ENCODE measurements at regions not wholly inside any gene's neighbourhood (a gene's known extent, or its start where the extent isn't known, plus 50 kb on each side); places are given as distances from the start of the nearest gene placed in this dataset.

- H3K27me3 ChIP-seq (ENCODE audit: control insufficient read depth in 2 of 2, insufficient read depth in 2 of 2, low read length in 2 of 2): peaks cover 15 to 61% of the 10 kb centered on the region in 2 experiments; a peak in 4 of 5 replicates
- no peak for TF ChIP-seq SETDB1 (IDR thresholded peaks at IDR 0.05; ENCODE audit: low read length)
- no peak for TF ChIP-seq HDAC8 (tag; IDR thresholded peaks at IDR 0.05)
- TF ChIP-seq PRDM10 (IDR thresholded peaks at IDR 0.05; ENCODE audit: partially characterized antibody): no peak
- no peak for TF ChIP-seq TAF9B (IDR thresholded peaks at IDR 0.05; ENCODE audit: partially characterized antibody)
- TF ChIP-seq BRF1 (IDR thresholded peaks at IDR 0.05; ENCODE audit: borderline replicate concordance, extremely low read depth, insufficient read length): no peak
- no peak for TF ChIP-seq SPI1 (IDR thresholded peaks at IDR 0.05; ENCODE audit: borderline replicate concordance, low read depth, low read length)
- TF ChIP-seq MECOM (CRISPR knock-in tag; IDR thresholded peaks at IDR 0.05): no peak
- no peak for TF ChIP-seq TFAP4 (CRISPR knock-in tag; IDR thresholded peaks at IDR 0.05; ENCODE audit: borderline replicate concordance)
- no peak for TF ChIP-seq HINFP (tag; conservative IDR thresholded peaks at IDR 0.05; ENCODE audit: low read depth)
- no peak for TF ChIP-seq E2F1 (CRISPR knock-in tag; IDR thresholded peaks at IDR 0.05)
- no peak for TF ChIP-seq RUNX1 (IDR thresholded peaks at IDR 0.05; ENCODE audit: low read depth)
- TF ChIP-seq POLR2B (IDR thresholded peaks at IDR 0.05; ENCODE audit: low read depth, partially characterized antibody): no peak
- TF ChIP-seq PHF20 (IDR thresholded peaks at IDR 0.05; ENCODE audit: partially characterized antibody): no peak
- TF ChIP-seq SMARCA5 (IDR thresholded peaks at IDR 0.05): no peak
- no peak for TF ChIP-seq GABPA (tag; conservative IDR thresholded peaks at IDR 0.05; ENCODE audit: low read depth)
- no peak for ATAC-seq
- no peaks in the 10 kb centered on the region for H3K9me3 ChIP-seq (replicated peaks; ENCODE audit: control insufficient read depth, insufficient read depth, low read depth, low read length)
- no peak overlapping the region for H3K4me2 ChIP-seq (ENCODE audit: insufficient read depth, low read length)
- no peak for FAIRE-seq
- no peak overlapping the region for H3K4me3 ChIP-seq
- no peak overlapping the region for H3K9ac ChIP-seq (ENCODE audit: insufficient read depth in 1 of 2, low read depth in 2 of 2, low read length in 2 of 2)
- ChIA-PET POLR2A (no interaction called here), CTCF (ENCODE audit: low intra/inter-chr PET ratio) (no interaction called here)
- in situ Hi-C loops (cut with MboI): loop anchor here (25.0 kb wide), 1 partner anchor 756 kb away; no protein-coding TSS in a partner anchor
- H3K4me1 ChIP-seq (replicated peaks in 1 of 2; ENCODE audit: control insufficient read depth in 2 of 2, insufficient read depth in 2 of 2, low read length in 2 of 2): peaks cover 0 to 5% of the 10 kb centered on the region in 2 experiments; a peak in 3 of 5 replicates
- no peak overlapping the region for H2AFZ ChIP-seq (ENCODE audit: low read depth, low read length)
- no peaks in the 10 kb centered on the region for H3K9me1 ChIP-seq (ENCODE audit: control insufficient read depth, insufficient read depth, low read length)
- no peak overlapping the region for H3K27ac ChIP-seq (ENCODE audit: extremely low read depth, low read depth, low read length)
- DNase-seq (ENCODE audit: extremely low read depth in 1 of 4, low spot score in 3 of 4): no peak
- H3K79me2 ChIP-seq (ENCODE audit: control insufficient read depth, insufficient read depth, low read length): no peaks in the 10 kb centered on the region
- WGBS (ENCODE audit: insufficient coverage, low coverage, missing lambda C conversion rate): 0% methylated on average over 1 of the region's 1 CpG
- H4K20me1 ChIP-seq (replicated peaks; ENCODE audit: control insufficient read depth, insufficient read depth, low read length): peaks cover 14% of the 10 kb centered on the region
- BruUV-seq (replicated peaks): no TSS peak
- no peaks in the 10 kb centered on the region for H3K36me3 ChIP-seq (ENCODE audit: control insufficient read depth, insufficient read depth, low read length)
- intact Hi-C loops (cut with micrococcal nuclease): no loop called here
Observed at GRCh38 chr15:70493376-70493775, 270.0 kb downstream of the UACA start.
